Trophoblast cell (in vitro differentiated cells and primary cell): ENCODE measurements at regions not wholly inside any gene's neighbourhood (a gene's known extent, or its start where the extent isn't known, plus 50 kb on each side); places are given as distances from the start of the nearest gene placed in this dataset.
"Not testable (repeated sequence)": the region's sequence is repeated elsewhere in the genome, so short reads cannot be mapped to it uniquely, and the experiment has no call there.

Experiments
- DNase-seq, 2 donors: peaks; one replicate each; pipeline ENCODE4 v3.0.0-alpha.2; 2016
- H2AFZ ChIP-seq: 2 replicates; pipeline ENCODE4 v1.6.1; 2013; ENCODE audit warnings: low read length, moderate library complexity, mild to moderate bottlenecking; ENCODE audit not compliant: insufficient read depth, poor library complexity
- H2AK5ac ChIP-seq: 2 replicates; pipeline ENCODE4 v1.6.1; 2013; ENCODE audit warnings: mild to moderate bottlenecking, low read length
- H2BK120ac ChIP-seq: 2 replicates; pipeline ENCODE4 v1.6.1; 2013; ENCODE audit warnings: low read length, mild to moderate bottlenecking, moderate library complexity; ENCODE audit not compliant: insufficient read depth, poor library complexity
- H2BK12ac ChIP-seq: 2 replicates; pipeline ENCODE4 v1.6.1; 2013; ENCODE audit warnings: mild to moderate bottlenecking, low read length, moderate library complexity
- H2BK5ac ChIP-seq: 2 replicates; pipeline ENCODE4 v1.6.1; 2013; ENCODE audit warnings: low read length, low read depth, moderate library complexity, mild to moderate bottlenecking; ENCODE audit not compliant: poor library complexity
- H3K14ac ChIP-seq: 2 replicates; pipeline ENCODE4 v1.6.1; 2013; ENCODE audit warnings: mild to moderate bottlenecking, low read length
- H3K18ac ChIP-seq: 2 replicates; pipeline ENCODE4 v1.6.1; 2013; ENCODE audit warnings: mild to moderate bottlenecking, low read length
- H3K23ac ChIP-seq: 2 replicates; pipeline ENCODE4 v1.6.1; 2013; ENCODE audit warnings: low read length
- H3K27ac ChIP-seq: 2 replicates; pipeline ENCODE4 v1.5.1; 2013; ENCODE audit warnings: low read depth, mild to moderate bottlenecking, inconsistent platforms, low read length, moderate library complexity
- H3K27me3 ChIP-seq: 2 replicates; pipeline ENCODE4 v1.6.1; 2013; ENCODE audit warnings: inconsistent platforms, mild to moderate bottlenecking, low read length, moderate library complexity; ENCODE audit not compliant: insufficient read depth
- H3K36me3 ChIP-seq, 2 experiments: 1 replicate in 1 of 2; 2 replicates in 1 of 2; pipeline ENCODE4 v1.6.1; 2013; ENCODE audit warnings: low read length in 2 of 2, mild to moderate bottlenecking in 2 of 2, moderate library complexity in 1 of 2; ENCODE audit not compliant: insufficient read depth in 2 of 2, control insufficient read depth in 1 of 2
- H3K4ac ChIP-seq: 2 replicates; pipeline ENCODE4 v1.6.1; 2013; ENCODE audit warnings: low read depth, mild to moderate bottlenecking, low read length, moderate library complexity
- H3K4me1 ChIP-seq, 2 experiments: 1 replicate in 1 of 2; 2 replicates in 1 of 2; pipeline ENCODE4 v1.6.1; 2013; ENCODE audit warnings: low read length in 2 of 2, mild to moderate bottlenecking in 2 of 2, moderate library complexity in 1 of 2; ENCODE audit not compliant: insufficient read depth in 2 of 2, control insufficient read depth in 1 of 2
- H3K4me2 ChIP-seq: 2 replicates; pipeline ENCODE4 v1.6.1; 2013; ENCODE audit warnings: inconsistent platforms, mild to moderate bottlenecking, low read length, moderate library complexity
- H3K4me3 ChIP-seq: 2 replicates; pipeline ENCODE4 v1.5.1; 2013; ENCODE audit warnings: mild to moderate bottlenecking, low read depth, low read length, inconsistent platforms
- H3K79me1 ChIP-seq: one replicate; pipeline ENCODE4 v1.6.1; 2013; ENCODE audit warnings: low read length
- H3K79me2 ChIP-seq: 2 replicates; pipeline ENCODE4 v1.6.1; 2013; ENCODE audit warnings: low read length, mild to moderate bottlenecking; ENCODE audit not compliant: control insufficient read depth, insufficient read depth, poor library complexity
- H3K9ac ChIP-seq: 2 replicates; pipeline ENCODE4 v1.6.1; 2013; ENCODE audit warnings: mild to moderate bottlenecking, low read length
- H3K9me3 ChIP-seq: 2 replicates; pipeline ENCODE4 v1.6.1; 2013; ENCODE audit warnings: low read depth, mild to moderate bottlenecking, control low read depth, inconsistent platforms, low read length; ENCODE audit not compliant: insufficient read depth
- H4K12ac ChIP-seq: 2 replicates; pipeline ENCODE4 v1.6.1; 2013; ENCODE audit warnings: low read depth, mild to moderate bottlenecking, low read length, moderate library complexity
- H4K8ac ChIP-seq: 2 replicates; pipeline ENCODE4 v1.6.1; 2013; ENCODE audit warnings: low read depth, mild to moderate bottlenecking, low read length, moderate library complexity
- H4K91ac ChIP-seq: one replicate; pipeline ENCODE4 v1.6.1; 2013; ENCODE audit warnings: low read depth, mild to moderate bottlenecking, low read length, moderate library complexity
- WGBS: extraction: QIAGEN DNeasy Blood & Tissue Kit; methylation state at CpG from one replicate; pipeline ENCODE4 v1.1.7; 2013; ENCODE audit warnings: missing lambda C conversion rate; ENCODE audit not compliant: insufficient read length, insufficient coverage; ENCODE audit errors: extremely low coverage; 5-methylcytosine and 5-hydroxymethylcytosine counted together

- Histone ChIP-seq H3K14ac (no peak overlapping the region), H2AFZ (no peak overlapping the region), H4K91ac (no peak overlapping the region), H2BK12ac (no peak overlapping the region), H2AK5ac (no peak overlapping the region), H3K27me3 (no peaks in the 10 kb centered on the region), H3K9ac (no peak overlapping the region), H3K4me1 (no peaks in the 10 kb centered on the region), H3K36me3 (no peaks in the 10 kb centered on the region), H2BK5ac (no peak overlapping the region), H3K4me3 (no peak overlapping the region), H4K8ac (no peak overlapping the region), H3K4ac (no peak overlapping the region), H3K79me2 (no peaks in the 10 kb centered on the region), H3K23ac (no peak overlapping the region), H4K12ac (no peak overlapping the region), H3K79me1 (no peaks in the 10 kb centered on the region), H3K27ac (no peak overlapping the region), H2BK120ac (no peak overlapping the region), H3K18ac (no peak overlapping the region), H3K4me2 (no peak overlapping the region), H3K9me3 (no peaks in the 10 kb centered on the region)
- WGBS, result no CpG with 5 or more reads among the region's 2 CpGs
- DNase-seq, result no peak
These were observed 89.4 kb upstream of the COG2 start for GRCh38 chr1:230552880-230553279.

- H3K9me3 ChIP-seq, H3K27me3 ChIP-seq, H2AK5ac ChIP-seq, H3K14ac ChIP-seq, DNase-seq, H3K79me1 ChIP-seq, H4K91ac ChIP-seq, H4K12ac ChIP-seq, H3K4me3 ChIP-seq, H3K79me2 ChIP-seq, H3K4ac ChIP-seq, H3K9ac ChIP-seq, H4K8ac ChIP-seq, H3K4me1 ChIP-seq, H2BK12ac ChIP-seq, H3K4me2 ChIP-seq, H3K23ac ChIP-seq, H2BK5ac ChIP-seq, H3K27ac ChIP-seq, H3K18ac ChIP-seq, H2AFZ ChIP-seq, H3K36me3 ChIP-seq, H2BK120ac ChIP-seq: not testable (repeated sequence)
- WGBS, result no CpG with 5 or more reads among the region's 3 CpGs
These were observed 91.3 kb upstream of the COG2 start for GRCh38 chr1:230550945-230551344.

- no peaks in the 10 kb centered on the region for H3K9me3 ChIP-seq
- no peaks in the 10 kb centered on the region for H3K27me3 ChIP-seq
- H4K91ac ChIP-seq, result no peak overlapping the region
- H2AFZ ChIP-seq, result no peak overlapping the region
- H3K27ac ChIP-seq, result no peak overlapping the region
- H3K79me2 ChIP-seq, result no peaks in the 10 kb centered on the region
- no peaks in the 10 kb centered on the region for H3K4me1 ChIP-seq
- no peak overlapping the region for H3K14ac ChIP-seq
- no peak overlapping the region for H4K8ac ChIP-seq
- H2BK12ac ChIP-seq, result no peak overlapping the region
- no CpG with 5 or more reads among the region's 1 CpG for WGBS
- no peak overlapping the region for H2BK5ac ChIP-seq
- H3K18ac ChIP-seq, result no peak overlapping the region
- no peak overlapping the region for H4K12ac ChIP-seq
- no peaks in the 10 kb centered on the region for H3K36me3 ChIP-seq
- H3K4ac ChIP-seq, result no peak overlapping the region
- H3K79me1 ChIP-seq, result no peaks in the 10 kb centered on the region
- no peak overlapping the region for H3K4me3 ChIP-seq
- no peak overlapping the region for H3K4me2 ChIP-seq
- H3K23ac ChIP-seq, result no peak overlapping the region
- no peak overlapping the region for H2BK120ac ChIP-seq
- H2AK5ac ChIP-seq, result no peak overlapping the region
- no peak overlapping the region for H3K9ac ChIP-seq
- DNase-seq, result no peak
These were observed 91.9 kb upstream of the COG2 start for GRCh38 chr1:230550428-230550827.

- H3K14ac ChIP-seq, result no peak overlapping the region
- H3K4me1 ChIP-seq, result no peaks in the 10 kb centered on the region
- H2BK5ac ChIP-seq, result no peak overlapping the region
- no peak overlapping the region for H3K18ac ChIP-seq
- no peak overlapping the region for H2AK5ac ChIP-seq
- no peak overlapping the region for H3K27ac ChIP-seq
- WGBS, result no CpG with 5 or more reads among the region's 1 CpG
- H2BK120ac ChIP-seq, result no peak overlapping the region
- no peak overlapping the region for H2AFZ ChIP-seq
- H3K9me3 ChIP-seq, result no peaks in the 10 kb centered on the region
- no peak overlapping the region for H3K4ac ChIP-seq
- H4K8ac ChIP-seq, result no peak overlapping the region
- H3K4me3 ChIP-seq, result no peak overlapping the region
- no peaks in the 10 kb centered on the region for H3K36me3 ChIP-seq
- H3K79me1 ChIP-seq, result no peaks in the 10 kb centered on the region
- no peaks in the 10 kb centered on the region for H3K27me3 ChIP-seq
- H4K91ac ChIP-seq, result no peak overlapping the region
- H3K23ac ChIP-seq, result no peak overlapping the region
- H3K4me2 ChIP-seq, result no peak overlapping the region
- no peak for DNase-seq
- H3K9ac ChIP-seq, result no peak overlapping the region
- H4K12ac ChIP-seq, result no peak overlapping the region
- no peak overlapping the region for H2BK12ac ChIP-seq
- no peaks in the 10 kb centered on the region for H3K79me2 ChIP-seq
These were observed 92.7 kb upstream of the COG2 start for GRCh38 chr1:230549625-230550024.
